Thyroid gland (tissue), 4 donors: ENCODE measurements at regions not wholly inside any gene's neighbourhood (a gene's known extent, or its start where the extent isn't known, plus 50 kb on each side); places are given as distances from the start of the nearest gene placed in this dataset.

Experiments used
- DNase-seq, 2 donors: peaks; one replicate each; pipeline ENCODE4 v3.0.0-alpha.2; 2019
- H3K27ac ChIP-seq, 3 donors: fragments of 200-600 bp; sonication (generic); 1 replicate in 2 of 3; 2 replicates in 1 of 3; pipeline ENCODE4 v1.5.1; 2016 to 2019; ENCODE audit warnings: mild to moderate bottlenecking in 1 of 3, moderate library complexity in 1 of 3
- H3K27me3 ChIP-seq: fragments of 200-600 bp; sonication (generic); one replicate; pipeline ENCODE4 v1.5.1; 2019
- H3K36me3 ChIP-seq, 2 donors: fragments of 200-600 bp; sonication (generic); one replicate each; pipeline ENCODE4 v1.5.1; 2016 to 2019
- H3K4me1 ChIP-seq, 2 donors: fragments of 200-600 bp; sonication (generic); one replicate each; pipeline ENCODE4 v1.5.1; 2017 to 2019
- H3K4me3 ChIP-seq, 3 donors: fragments of 200-600 bp; sonication (generic); replicated peaks in 1 of 3; 1 replicate in 2 of 3; 2 replicates in 1 of 3; pipeline ENCODE4 v1.5.1; 2016; ENCODE audit warnings: mild to moderate bottlenecking in 1 of 3
- H3K9me3 ChIP-seq: fragments of 200-600 bp; sonication (generic); one replicate; pipeline ENCODE4 v1.5.1; 2017
- CTCF ChIP-seq, 6 experiments: fragments of 200-600 bp in 3 of 6; fragments of 450-650 bp in 3 of 6; sonication (generic) in 3 of 6; IDR thresholded peaks; one replicate each; pipeline ENCODE4 v1.5.1; 2016 to 2019; ENCODE audit warnings: antibody characterized with exemption in 6 of 6, mild to moderate bottlenecking in 2 of 6, inconsistent platforms in 1 of 6, moderate library complexity in 1 of 6
- POLR2A ChIP-seq, 2 donors: fragments of 450-650 bp; IDR thresholded peaks; one replicate each; pipeline ENCODE4 v1.6.1; 2017; ENCODE audit warnings: antibody characterized with exemption in 2 of 2, mild to moderate bottlenecking in 2 of 2, moderate library complexity in 1 of 2
- WGBS, 2 donors: methylation state at CpG; one replicate each; pipeline ENCODE4 v1.1.5; 2017; 5-methylcytosine and 5-hydroxymethylcytosine counted together
- intact Hi-C: fragments of 100-400 bp; cut with DNase I; formaldehyde crosslinking; loops from one replicate; pipeline ENCODE4 v1.15.1; 2023

DNA sequence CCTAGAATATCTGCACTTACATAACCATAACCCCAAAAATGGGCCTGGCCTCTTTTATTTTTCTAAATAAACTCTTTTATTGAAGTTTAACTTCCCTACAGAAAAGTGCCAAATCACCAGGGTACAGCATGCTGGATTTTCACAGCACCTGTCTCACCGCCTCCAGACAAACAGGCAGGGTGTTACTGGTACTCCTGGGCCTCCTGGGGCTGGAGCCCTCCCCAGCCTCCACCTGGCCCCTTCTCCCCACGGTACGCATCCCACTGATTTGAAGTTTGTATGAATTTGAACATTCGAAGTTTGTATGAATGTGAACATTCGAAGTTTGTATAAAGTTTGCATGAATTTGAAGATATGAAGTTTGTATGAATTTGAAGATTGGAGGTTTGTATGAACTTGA lies 232.1 kb downstream of the NDUFA10 start:
- intact Hi-C loops = no loop called here
- DNase-seq = no peak
- 91 to 94% methylated on average over 5 of the region's 5 CpGs for WGBS, 2 donors

GRCh38 chr2:239792405-239793084 lies 232.6 kb downstream of the NDUFA10 start:
- no peaks in the 10 kb centered on the region for H3K27me3 ChIP-seq
- no peaks in the 10 kb centered on the region for H3K36me3 ChIP-seq
- H3K9me3 ChIP-seq = no peaks in the 10 kb centered on the region
- WGBS, 2 donors = 85 to 91% methylated on average over 13 to 15 of the region's 18 CpGs
- H3K4me1 ChIP-seq = no peaks in the 10 kb centered on the region
- intact Hi-C loops = no loop called here
- no peak for DNase-seq
- H3K4me3 ChIP-seq = no peak overlapping the region
- no peak for TF ChIP-seq CTCF (IDR thresholded peaks at IDR 0.05)
- TF ChIP-seq POLR2A (IDR thresholded peaks at IDR 0.05) = no peak
- no peak overlapping the region for H3K27ac ChIP-seq

More for the DNA sequence above, 232.1 kb downstream of the NDUFA10 start:
- H3K27ac ChIP-seq = no peak overlapping the region
- H3K9me3 ChIP-seq = no peaks in the 10 kb centered on the region
- H3K27me3 ChIP-seq = no peaks in the 10 kb centered on the region
- H3K4me1 ChIP-seq = no peaks in the 10 kb centered on the region
- no peaks in the 10 kb centered on the region for H3K36me3 ChIP-seq
- TF ChIP-seq POLR2A (IDR thresholded peaks at IDR 0.05) = no peak
- TF ChIP-seq CTCF (IDR thresholded peaks at IDR 0.05) = no peak
- H3K4me3 ChIP-seq = no peak overlapping the region

DNA sequence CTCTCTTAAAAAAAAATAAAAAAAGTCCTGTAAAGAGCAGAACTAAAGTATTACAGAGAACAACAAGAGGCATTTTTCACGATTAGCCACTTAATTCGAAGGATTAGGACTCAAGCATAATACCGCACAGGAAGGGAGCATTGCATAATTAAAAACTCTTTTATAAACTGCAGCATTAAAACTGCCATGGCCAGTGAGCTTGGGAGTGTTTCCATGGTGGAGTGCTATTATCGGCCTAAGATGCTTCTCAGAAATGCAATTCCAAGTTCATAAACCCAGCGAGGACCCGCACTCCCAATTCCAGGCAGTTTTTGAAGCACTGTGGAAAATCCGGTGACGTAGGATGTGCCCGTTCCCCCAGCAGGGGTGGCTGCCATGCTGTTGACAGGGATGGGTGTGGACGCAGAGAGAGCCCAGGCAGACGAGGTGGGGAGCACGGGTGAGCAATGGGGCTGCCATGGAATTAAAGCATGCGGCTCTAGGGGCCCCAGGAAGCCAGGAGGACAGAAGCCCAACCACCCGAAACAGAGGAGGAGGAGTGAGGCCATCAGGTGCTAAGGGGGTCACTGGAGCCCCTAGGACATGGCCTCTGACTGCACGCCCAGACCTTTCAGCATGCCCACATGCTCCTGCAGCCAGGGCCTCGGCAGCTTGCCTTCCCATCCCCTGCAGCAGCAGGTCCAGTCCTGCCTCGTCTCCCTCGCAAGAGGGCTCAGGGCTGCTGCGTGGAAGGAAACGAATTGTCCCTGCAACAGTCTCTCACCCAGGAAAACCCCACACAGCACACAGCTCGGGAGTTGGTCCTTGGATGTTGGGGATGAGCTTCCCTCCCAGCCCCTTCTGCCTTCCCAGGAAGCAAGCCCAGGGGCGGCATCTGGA lies 233.4 kb downstream of the NDUFA10 start:
- Histone ChIP-seq H3K27ac (no peak overlapping the region), H3K4me3 (no peak overlapping the region), H3K4me1 (no peaks in the 10 kb centered on the region)

DNA sequence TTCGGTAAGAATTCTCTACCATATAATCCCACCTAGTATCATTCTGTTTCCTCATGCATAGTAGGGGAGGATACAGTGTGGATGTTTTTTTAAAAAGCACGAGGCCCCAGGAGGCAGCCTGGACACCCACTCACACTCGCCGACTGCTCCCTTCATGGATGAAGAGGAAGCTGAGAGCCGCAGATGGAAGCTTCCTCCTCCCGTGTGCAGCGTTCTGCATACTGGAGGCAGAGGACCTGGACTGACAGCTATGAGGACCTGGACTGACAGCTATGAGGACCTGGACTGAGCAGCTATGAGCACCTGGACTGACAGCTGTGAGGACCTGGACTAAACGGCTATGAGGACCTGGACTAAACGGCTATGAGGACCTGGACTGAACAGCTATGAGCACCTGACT lies 234.4 kb downstream of the NDUFA10 start:
- Histone ChIP-seq H3K27ac (no peak overlapping the region), H3K36me3 (no peaks in the 10 kb centered on the region), H3K27me3 (no peaks in the 10 kb centered on the region), H3K9me3 (no peaks in the 10 kb centered on the region), H3K4me3 (no peak overlapping the region), H3K4me1 (no peaks in the 10 kb centered on the region)
- TF ChIP-seq CTCF (IDR thresholded peaks at IDR 0.05) (no peak), POLR2A (IDR thresholded peaks at IDR 0.05) (no peak)
- intact Hi-C loops = no loop called here
- WGBS, 2 donors = 21 to 55% methylated on average over 9 of the region's 9 CpGs
- peak in 1 of 2 donors; percentile 38 for DNase-seq

More for the DNA sequence above, 233.4 kb downstream of the NDUFA10 start:
- Histone ChIP-seq H3K27me3 (no peaks in the 10 kb centered on the region), H3K36me3 (no peaks in the 10 kb centered on the region), H3K9me3 (no peaks in the 10 kb centered on the region)
- intact Hi-C loops = no loop called here
- no peak for DNase-seq
- 53 to 56% methylated on average over 12 to 21 of the region's 22 CpGs for WGBS, 2 donors
- no peak for TF ChIP-seq CTCF (IDR thresholded peaks at IDR 0.05)
- TF ChIP-seq POLR2A (IDR thresholded peaks at IDR 0.05) = no peak

- TF ChIP-seq POLR2A (IDR thresholded peaks at IDR 0.05) = no peak
- TF ChIP-seq CTCF (IDR thresholded peaks at IDR 0.05) = no peak
- WGBS, 2 donors = 67 to 70% methylated on average over 13 of the region's 13 CpGs
- no peak for DNase-seq
- Histone ChIP-seq H3K4me3 (no peak overlapping the region), H3K36me3 (no peaks in the 10 kb centered on the region), H3K27ac (no peak overlapping the region), H3K9me3 (no peaks in the 10 kb centered on the region), H3K27me3 (no peaks in the 10 kb centered on the region), H3K4me1 (no peaks in the 10 kb centered on the region)
- intact Hi-C loops = no loop called here
These were observed 234.8 kb downstream of the NDUFA10 start for GRCh38 chr2:239790313-239790712.
